GM23338 (cell line): ENCODE measurements at regions not wholly inside any gene's neighbourhood (a gene's known extent, or its start where the extent isn't known, plus 50 kb on each side); places are given as distances from the start of the nearest gene placed in this dataset.

Experiments used
- ATAC-seq: fragments of 200-7000 bp; cut with Tn5 transposase; 3 replicates; pipeline ENCODE4 v1.9.1; 2020
- DNase-seq: peaks from one replicate; pipeline ENCODE4 v3.0.0-alpha.2; 2015; ENCODE audit warnings: low spot score
- H2AFZ ChIP-seq: fragments of 200-600 bp; sonication (generic); 2 replicates; pipeline ENCODE4 v1.8.0; 2016; ENCODE audit warnings: antibody characterized with exemption, mild to moderate bottlenecking, moderate library complexity
- H3F3A ChIP-seq: fragments of 200-600 bp; sonication (generic); replicated peaks from 2 replicates; pipeline ENCODE4 v1.8.0; 2017; ENCODE audit warnings: antibody characterized with exemption, mixed run types, low read depth
- H3K27ac ChIP-seq: fragments of 200-600 bp; sonication (generic); 2 replicates; pipeline ENCODE4 v1.6.1; 2016; ENCODE audit warnings: low read depth
- H3K27me3 ChIP-seq: fragments of 200-600 bp; sonication (generic); 2 replicates; pipeline ENCODE4 v1.8.0; 2016; ENCODE audit warnings: mild to moderate bottlenecking, mixed run types, moderate library complexity; ENCODE audit not compliant: insufficient read depth
- H3K36me3 ChIP-seq: fragments of 200-600 bp; sonication (generic); 2 replicates; pipeline ENCODE4 v1.8.0; 2016; ENCODE audit warnings: mild to moderate bottlenecking; ENCODE audit not compliant: insufficient read depth
- H3K4me1 ChIP-seq: fragments of 200-600 bp; sonication (generic); 2 replicates; pipeline ENCODE4 v1.8.0; 2016; ENCODE audit warnings: mild to moderate bottlenecking, moderate library complexity; ENCODE audit not compliant: insufficient read depth
- H3K4me2 ChIP-seq: fragments of 200-600 bp; sonication (generic); 2 replicates; pipeline ENCODE4 v1.7.1; 2017; ENCODE audit warnings: mixed run types
- H3K4me3 ChIP-seq: fragments of 200-600 bp; sonication (generic); 2 replicates; pipeline ENCODE4 v1.6.1; 2016; ENCODE audit warnings: mixed run types
- H3K79me2 ChIP-seq: fragments of 200-600 bp; sonication (generic); replicated peaks from 2 replicates; pipeline ENCODE4 v1.8.0; 2017; ENCODE audit warnings: mild to moderate bottlenecking; ENCODE audit not compliant: insufficient read depth
- H3K9me2 ChIP-seq: fragments of 200-600 bp; sonication (generic); 2 replicates; pipeline ENCODE4 v1.8.0; 2017; ENCODE audit not compliant: insufficient read depth
- H4K20me1 ChIP-seq: fragments of 200-600 bp; sonication (generic); replicated peaks from 2 replicates; pipeline ENCODE4 v1.8.0; 2017; ENCODE audit warnings: mild to moderate bottlenecking; ENCODE audit not compliant: insufficient read depth
- H3K27ac Mint-ChIP-seq: 2 replicates; pipeline ENCODE4 v1.8.0; 2020; ENCODE audit warnings: inconsistent platforms, mild to moderate bottlenecking, moderate library complexity, mixed read lengths
- H3K27me3 Mint-ChIP-seq: 3 replicates; pipeline ENCODE4 v1.8.0; 2022; ENCODE audit warnings: low read depth, mild to moderate bottlenecking, moderate library complexity, mixed read lengths, inconsistent platforms; ENCODE audit not compliant: insufficient read depth, poor library complexity
- H3K36me3 Mint-ChIP-seq: 3 replicates; pipeline ENCODE4 v1.8.0; 2021; ENCODE audit warnings: low read depth, mild to moderate bottlenecking, inconsistent platforms, moderate library complexity, mixed read lengths
- H3K4me1 Mint-ChIP-seq: 3 replicates; pipeline ENCODE4 v1.8.0; 2020; ENCODE audit warnings: mild to moderate bottlenecking, inconsistent platforms, mixed read lengths
- H3K4me3 Mint-ChIP-seq: 3 replicates; pipeline ENCODE4 v1.8.0; 2021; ENCODE audit warnings: moderate library complexity, mild to moderate bottlenecking, inconsistent platforms, mixed read lengths
- H3K9me3 Mint-ChIP-seq: 3 replicates; pipeline ENCODE4 v1.8.0; 2020; ENCODE audit warnings: moderate library complexity, mild to moderate bottlenecking, inconsistent platforms, mixed read lengths
- CREB1 ChIP-seq: fragments of 250-450 bp; sonication (Bioruptor Pico); IDR thresholded peaks from 2 replicates; pipeline ENCODE4 v1.5.0; 2020; ENCODE audit warnings: low read depth, mild to moderate bottlenecking, moderate library complexity
- EZH2 ChIP-seq: fragments of 200-600 bp; sonication (generic); IDR thresholded peaks from one replicate; pipeline ENCODE4 v1.8.0; 2017; ENCODE audit warnings: antibody characterized with exemption, mild to moderate bottlenecking, low read depth; ENCODE audit not compliant: unreplicated experiment
- EZH2phosphoT487 ChIP-seq: fragments of 200-600 bp; sonication (generic); IDR thresholded peaks from one replicate; pipeline ENCODE4 v1.8.1; 2018; ENCODE audit warnings: antibody characterized with exemption; ENCODE audit not compliant: unreplicated experiment
- NANOG ChIP-seq: IDR thresholded peaks from 2 replicates; pipeline ENCODE4 v1.6.1; 2016; ENCODE audit warnings: antibody characterized with exemption, borderline replicate concordance
- POLR2AphosphoS5 ChIP-seq: IDR thresholded peaks from 2 replicates; pipeline ENCODE4 v1.6.1; 2016; ENCODE audit warnings: antibody characterized with exemption, low read depth
- STAT1 ChIP-seq: IDR thresholded peaks from one replicate; pipeline ENCODE4 v1.6.1; 2016; ENCODE audit warnings: antibody characterized with exemption; ENCODE audit not compliant: unreplicated experiment
- ZNF114 ChIP-seq: fragments of 250-450 bp; sonication (Bioruptor Pico); IDR thresholded peaks from 2 replicates; pipeline ENCODE4 v1.5.0; 2020; ENCODE audit warnings: mild to moderate bottlenecking, moderate library complexity
- ZNF462 ChIP-seq: fragments of 250-450 bp; sonication (Bioruptor Pico); IDR thresholded peaks from 2 replicates; pipeline ENCODE4 v1.5.0; 2020; ENCODE audit warnings: mild to moderate bottlenecking, moderate library complexity
- TF ChIP-seq, protein P1 (sequence below): IDR thresholded peaks from 2 replicates; pipeline ENCODE4 v1.6.1; 2016; ENCODE audit warnings: antibody characterized with exemption
- TF ChIP-seq, protein P2 (sequence below), 2 experiments: fragments of 200-600 bp in 1 of 2; sonication (generic) in 1 of 2; conservative IDR thresholded peaks; 2 replicates each; pipeline versions ENCODE4 v1.5.1 to v1.6.1; 2016 to 2017; ENCODE audit warnings: antibody characterized with exemption in 2 of 2, low read depth in 2 of 2, mild to moderate bottlenecking in 2 of 2, moderate library complexity in 1 of 2

GRCh38 chr3:5298453-5298852 is 110.9 kb downstream of the EDEM1 start:
- peaks cover under 1% of the 10 kb centered on the region; the same call in 1 of the 3 replicates for H3K4me1 Mint-ChIP-seq
- no peaks in the 10 kb centered on the region for H3F3A ChIP-seq
- H3K36me3 ChIP-seq = peaks cover 3% of the 10 kb centered on the region; the same call in 1 of the 2 replicates
- no peak overlapping the region for H3K27ac Mint-ChIP-seq
- TF ChIP-seq ZNF462 (CRISPR knock-in tag) = no peak
- no peak for TF ChIP-seq STAT1
- no peak for TF ChIP-seq EZH2
- TF ChIP-seq CREB1 (CRISPR knock-in tag) = no peak
- TF ChIP-seq, protein P1, sequence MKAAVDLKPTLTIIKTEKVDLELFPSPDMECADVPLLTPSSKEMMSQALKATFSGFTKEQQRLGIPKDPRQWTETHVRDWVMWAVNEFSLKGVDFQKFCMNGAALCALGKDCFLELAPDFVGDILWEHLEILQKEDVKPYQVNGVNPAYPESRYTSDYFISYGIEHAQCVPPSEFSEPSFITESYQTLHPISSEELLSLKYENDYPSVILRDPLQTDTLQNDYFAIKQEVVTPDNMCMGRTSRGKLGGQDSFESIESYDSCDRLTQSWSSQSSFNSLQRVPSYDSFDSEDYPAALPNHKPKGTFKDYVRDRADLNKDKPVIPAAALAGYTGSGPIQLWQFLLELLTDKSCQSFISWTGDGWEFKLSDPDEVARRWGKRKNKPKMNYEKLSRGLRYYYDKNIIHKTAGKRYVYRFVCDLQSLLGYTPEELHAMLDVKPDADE = no peak
- no peak for TF ChIP-seq NANOG
- TF ChIP-seq, protein P2, sequence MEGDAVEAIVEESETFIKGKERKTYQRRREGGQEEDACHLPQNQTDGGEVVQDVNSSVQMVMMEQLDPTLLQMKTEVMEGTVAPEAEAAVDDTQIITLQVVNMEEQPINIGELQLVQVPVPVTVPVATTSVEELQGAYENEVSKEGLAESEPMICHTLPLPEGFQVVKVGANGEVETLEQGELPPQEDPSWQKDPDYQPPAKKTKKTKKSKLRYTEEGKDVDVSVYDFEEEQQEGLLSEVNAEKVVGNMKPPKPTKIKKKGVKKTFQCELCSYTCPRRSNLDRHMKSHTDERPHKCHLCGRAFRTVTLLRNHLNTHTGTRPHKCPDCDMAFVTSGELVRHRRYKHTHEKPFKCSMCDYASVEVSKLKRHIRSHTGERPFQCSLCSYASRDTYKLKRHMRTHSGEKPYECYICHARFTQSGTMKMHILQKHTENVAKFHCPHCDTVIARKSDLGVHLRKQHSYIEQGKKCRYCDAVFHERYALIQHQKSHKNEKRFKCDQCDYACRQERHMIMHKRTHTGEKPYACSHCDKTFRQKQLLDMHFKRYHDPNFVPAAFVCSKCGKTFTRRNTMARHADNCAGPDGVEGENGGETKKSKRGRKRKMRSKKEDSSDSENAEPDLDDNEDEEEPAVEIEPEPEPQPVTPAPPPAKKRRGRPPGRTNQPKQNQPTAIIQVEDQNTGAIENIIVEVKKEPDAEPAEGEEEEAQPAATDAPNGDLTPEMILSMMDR (conservative IDR thresholded peaks at IDR 0.05; ENCODE audit: low read depth in 2 of 2) = no peak
- TF ChIP-seq POLR2AphosphoS5 = no peak
- TF ChIP-seq ZNF114 = no peak
- TF ChIP-seq EZH2phosphoT487 = no peak
- peaks cover 72% of the 10 kb centered on the region for H3K9me3 Mint-ChIP-seq
- no peak overlapping the region for H3K4me2 ChIP-seq
- H3K4me3 Mint-ChIP-seq = no peak overlapping the region
- no peaks in the 10 kb centered on the region for H3K4me1 ChIP-seq
- H3K27me3 Mint-ChIP-seq = no peaks in the 10 kb centered on the region
- no peaks in the 10 kb centered on the region for H3K9me2 ChIP-seq
- H3K4me3 ChIP-seq = no peak overlapping the region
- H3K79me2 ChIP-seq = no peaks in the 10 kb centered on the region
- H2AFZ ChIP-seq = no peak overlapping the region
- ATAC-seq (no peak), DNase-seq (no peak)
- H3K27ac ChIP-seq = no peak overlapping the region
- H4K20me1 ChIP-seq = no peaks in the 10 kb centered on the region
- H3K36me3 Mint-ChIP-seq = 0 out of 3 replicates have a peak, but pooled peaks cover 2% of the 10 kb centered on the region
- H3K27me3 ChIP-seq = no peaks in the 10 kb centered on the region
